ENCODE measurements at regions not wholly inside any gene's neighbourhood (a gene's known extent, or its start where the extent isn't known, plus 50 kb on each side); places are given as distances from the start of the nearest gene placed in this dataset.

DNA sequence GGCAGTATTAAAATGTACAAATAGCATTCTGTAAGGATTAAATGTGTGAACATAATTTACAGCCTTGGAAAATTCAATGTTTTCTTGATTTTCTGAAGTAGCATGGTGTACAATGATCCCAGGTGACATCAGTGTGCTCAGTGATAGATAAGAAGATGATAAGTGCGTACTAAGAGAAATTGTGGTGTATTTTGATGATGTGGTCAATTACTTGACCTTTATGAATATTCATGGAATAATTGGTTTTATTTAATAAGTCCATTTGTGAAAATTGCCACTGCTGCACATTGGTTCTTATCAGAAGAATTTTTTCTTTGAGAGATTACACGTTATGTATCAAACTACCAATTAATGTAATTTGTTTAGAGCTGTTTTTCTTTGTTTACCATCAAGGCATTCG, 128.8 kb downstream of the FOXG1 start (continued):
- TF ChIP-seq GLIS1 (tag by site-specific recombination; IDR thresholded peaks at IDR 0.05) = no peak

DNA sequence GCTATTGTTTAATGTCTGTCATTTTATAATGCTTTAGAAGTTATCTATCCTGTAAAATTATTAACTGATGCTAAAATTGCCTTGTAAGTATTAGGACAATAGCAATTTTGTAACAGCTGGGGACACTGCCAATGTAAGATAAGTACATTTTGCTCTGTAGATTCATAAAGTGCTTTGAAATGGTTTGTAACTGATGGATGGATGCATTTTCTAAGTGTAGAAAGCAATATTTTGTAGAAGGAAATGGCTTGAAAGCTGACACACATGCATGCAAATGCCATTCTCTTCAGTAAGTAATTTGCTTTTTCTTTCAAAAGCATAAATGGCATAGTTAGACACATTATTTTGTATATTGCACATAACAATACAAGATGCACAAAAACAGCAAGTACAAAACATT, 129.8 kb downstream of the FOXG1 start:
- TF ChIP-seq ZNF501 (tag by site-specific recombination; IDR thresholded peaks at IDR 0.05) (no peak), GLIS2 (tag by site-specific recombination; IDR thresholded peaks at IDR 0.05) (no peak), ZNF785 (tag by site-specific recombination; IDR thresholded peaks at IDR 0.05) (no peak)
- TF ChIP-seq, protein P1, sequence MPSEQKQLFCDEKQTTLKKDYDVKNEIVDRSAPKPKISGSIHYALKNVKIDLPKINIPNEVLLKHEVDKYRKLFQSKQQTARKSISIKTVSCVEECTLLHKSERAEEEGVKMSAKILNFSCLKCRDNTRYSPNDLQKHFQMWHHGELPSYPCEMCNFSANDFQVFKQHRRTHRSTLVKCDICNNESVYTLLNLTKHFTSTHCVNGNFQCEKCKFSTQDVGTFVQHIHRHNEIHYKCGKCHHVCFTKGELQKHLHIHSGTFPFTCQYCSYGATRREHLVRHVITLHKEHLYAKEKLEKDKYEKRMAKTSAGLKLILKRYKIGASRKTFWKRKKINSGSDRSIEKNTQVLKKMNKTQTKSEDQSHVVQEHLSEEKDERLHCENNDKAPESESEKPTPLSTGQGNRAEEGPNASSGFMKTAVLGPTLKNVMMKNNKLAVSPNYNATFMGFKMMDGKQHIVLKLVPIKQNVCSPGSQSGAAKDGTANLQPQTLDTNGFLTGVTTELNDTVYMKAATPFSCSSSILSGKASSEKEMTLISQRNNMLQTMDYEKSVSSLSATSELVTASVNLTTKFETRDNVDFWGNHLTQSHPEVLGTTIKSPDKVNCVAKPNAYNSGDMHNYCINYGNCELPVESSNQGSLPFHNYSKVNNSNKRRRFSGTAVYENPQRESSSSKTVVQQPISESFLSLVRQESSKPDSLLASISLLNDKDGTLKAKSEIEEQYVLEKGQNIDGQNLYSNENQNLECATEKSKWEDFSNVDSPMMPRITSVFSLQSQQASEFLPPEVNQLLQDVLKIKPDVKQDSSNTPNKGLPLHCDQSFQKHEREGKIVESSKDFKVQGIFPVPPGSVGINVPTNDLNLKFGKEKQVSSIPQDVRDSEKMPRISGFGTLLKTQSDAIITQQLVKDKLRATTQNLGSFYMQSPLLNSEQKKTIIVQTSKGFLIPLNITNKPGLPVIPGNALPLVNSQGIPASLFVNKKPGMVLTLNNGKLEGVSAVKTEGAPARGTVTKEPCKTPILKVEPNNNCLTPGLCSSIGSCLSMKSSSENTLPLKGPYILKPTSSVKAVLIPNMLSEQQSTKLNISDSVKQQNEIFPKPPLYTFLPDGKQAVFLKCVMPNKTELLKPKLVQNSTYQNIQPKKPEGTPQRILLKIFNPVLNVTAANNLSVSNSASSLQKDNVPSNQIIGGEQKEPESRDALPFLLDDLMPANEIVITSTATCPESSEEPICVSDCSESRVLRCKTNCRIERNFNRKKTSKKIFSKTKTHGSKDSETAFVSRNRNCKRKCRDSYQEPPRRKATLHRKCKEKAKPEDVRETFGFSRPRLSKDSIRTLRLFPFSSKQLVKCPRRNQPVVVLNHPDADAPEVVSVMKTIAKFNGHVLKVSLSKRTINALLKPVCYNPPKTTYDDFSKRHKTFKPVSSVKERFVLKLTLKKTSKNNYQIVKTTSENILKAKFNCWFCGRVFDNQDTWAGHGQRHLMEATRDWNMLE (tag by site-specific recombination; conservative IDR thresholded peaks at IDR 0.05; ENCODE audit: low read depth) = no peak
- CTCF ChIA-PET = no interaction called here
- POLR2A ChIA-PET = no interaction called here
- no peak overlapping the region for H3K27ac ChIP-seq (ENCODE audit: extremely low read depth, low read depth, low read length)
- H3K36me3 ChIP-seq (ENCODE audit: control insufficient read depth in 2 of 2, insufficient read depth in 1 of 2, low read length in 2 of 2) = no peaks in the 10 kb centered on the region
- no peak overlapping the region for H3K4me3 ChIP-seq (ENCODE audit: low read depth, low read length)
- no peaks in the 10 kb centered on the region for H3K9me3 ChIP-seq (ENCODE audit: control insufficient read depth, insufficient read depth, low read depth, low read length)
- no peaks in the 10 kb centered on the region for H3K4me1 ChIP-seq (ENCODE audit: control insufficient read depth, insufficient read depth, low read length)

DNA sequence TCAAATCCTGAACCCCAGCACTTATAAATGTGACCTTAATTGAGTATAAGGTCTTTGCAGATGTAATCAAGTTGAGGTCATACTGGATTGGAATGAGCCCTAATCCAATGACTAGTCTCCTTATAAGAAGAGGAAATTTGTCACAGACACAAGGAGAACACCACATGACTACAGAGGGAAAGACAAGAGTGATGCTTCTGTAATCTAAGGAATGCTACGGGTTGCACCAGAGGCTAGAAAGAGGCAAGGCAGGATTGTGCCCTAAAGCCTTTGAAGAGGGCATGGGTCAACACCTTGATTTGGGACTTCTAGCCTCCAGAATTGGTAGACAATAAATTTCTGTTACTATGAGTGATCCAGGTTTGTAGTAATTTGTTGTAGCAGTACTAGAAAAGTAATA, 135.0 kb downstream of the FOXG1 start:
- no peaks in the 10 kb centered on the region for H3K36me3 ChIP-seq (ENCODE audit: control insufficient read depth in 2 of 2, insufficient read depth in 1 of 2, low read length in 2 of 2)
- no peaks in the 10 kb centered on the region for H3K9me3 ChIP-seq (ENCODE audit: control insufficient read depth, insufficient read depth, low read depth, low read length)
- H3K27ac ChIP-seq (ENCODE audit: extremely low read depth, low read depth, low read length) = no peak overlapping the region
- TF ChIP-seq ZNF560 (tag by site-specific recombination; IDR thresholded peaks at IDR 0.05; ENCODE audit: borderline replicate concordance) (no peak), FEZF1 (tag by site-specific recombination; IDR thresholded peaks at IDR 0.05) (no peak)
- TF ChIP-seq, protein P2, sequence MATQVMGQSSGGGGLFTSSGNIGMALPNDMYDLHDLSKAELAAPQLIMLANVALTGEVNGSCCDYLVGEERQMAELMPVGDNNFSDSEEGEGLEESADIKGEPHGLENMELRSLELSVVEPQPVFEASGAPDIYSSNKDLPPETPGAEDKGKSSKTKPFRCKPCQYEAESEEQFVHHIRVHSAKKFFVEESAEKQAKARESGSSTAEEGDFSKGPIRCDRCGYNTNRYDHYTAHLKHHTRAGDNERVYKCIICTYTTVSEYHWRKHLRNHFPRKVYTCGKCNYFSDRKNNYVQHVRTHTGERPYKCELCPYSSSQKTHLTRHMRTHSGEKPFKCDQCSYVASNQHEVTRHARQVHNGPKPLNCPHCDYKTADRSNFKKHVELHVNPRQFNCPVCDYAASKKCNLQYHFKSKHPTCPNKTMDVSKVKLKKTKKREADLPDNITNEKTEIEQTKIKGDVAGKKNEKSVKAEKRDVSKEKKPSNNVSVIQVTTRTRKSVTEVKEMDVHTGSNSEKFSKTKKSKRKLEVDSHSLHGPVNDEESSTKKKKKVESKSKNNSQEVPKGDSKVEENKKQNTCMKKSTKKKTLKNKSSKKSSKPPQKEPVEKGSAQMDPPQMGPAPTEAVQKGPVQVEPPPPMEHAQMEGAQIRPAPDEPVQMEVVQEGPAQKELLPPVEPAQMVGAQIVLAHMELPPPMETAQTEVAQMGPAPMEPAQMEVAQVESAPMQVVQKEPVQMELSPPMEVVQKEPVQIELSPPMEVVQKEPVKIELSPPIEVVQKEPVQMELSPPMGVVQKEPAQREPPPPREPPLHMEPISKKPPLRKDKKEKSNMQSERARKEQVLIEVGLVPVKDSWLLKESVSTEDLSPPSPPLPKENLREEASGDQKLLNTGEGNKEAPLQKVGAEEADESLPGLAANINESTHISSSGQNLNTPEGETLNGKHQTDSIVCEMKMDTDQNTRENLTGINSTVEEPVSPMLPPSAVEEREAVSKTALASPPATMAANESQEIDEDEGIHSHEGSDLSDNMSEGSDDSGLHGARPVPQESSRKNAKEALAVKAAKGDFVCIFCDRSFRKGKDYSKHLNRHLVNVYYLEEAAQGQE (tag by site-specific recombination; IDR thresholded peaks at IDR 0.05) = no peak
- H3K4me3 ChIP-seq (ENCODE audit: low read depth, low read length) = no peak overlapping the region
- POLR2A ChIA-PET = no interaction called here
- H3K4me1 ChIP-seq (ENCODE audit: control insufficient read depth, insufficient read depth, low read length) = no peaks in the 10 kb centered on the region
- CTCF ChIA-PET = no interaction called here

DNA sequence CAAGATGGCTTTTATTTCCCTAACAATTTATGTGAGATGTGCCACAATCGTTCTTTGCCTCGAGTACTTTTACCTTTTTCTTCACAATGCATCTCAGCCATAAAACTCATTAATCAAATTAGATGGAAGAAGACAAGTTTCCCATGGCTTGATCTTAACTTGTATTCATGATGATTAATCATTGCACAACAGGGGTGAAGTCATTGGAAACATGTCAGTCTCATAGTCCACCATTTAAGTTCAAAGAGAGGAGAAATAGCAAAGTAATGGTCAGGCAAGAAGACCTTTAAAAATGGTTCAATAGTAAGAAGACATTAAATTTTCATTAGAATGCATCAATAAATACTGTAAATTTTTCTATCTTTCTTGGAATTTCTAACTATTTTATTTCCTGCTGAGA, 136.3 kb downstream of the FOXG1 start:
- Histone ChIP-seq H3K36me3 (ENCODE audit: control insufficient read depth in 2 of 2, insufficient read depth in 1 of 2, low read length in 2 of 2) (no peaks in the 10 kb centered on the region), H3K4me1 (ENCODE audit: control insufficient read depth, insufficient read depth, low read length) (no peaks in the 10 kb centered on the region), H3K27ac (ENCODE audit: extremely low read depth, low read depth, low read length) (no peak overlapping the region), H3K9me3 (ENCODE audit: control insufficient read depth, insufficient read depth, low read depth, low read length) (no peaks in the 10 kb centered on the region), H3K4me3 (ENCODE audit: low read depth, low read length) (no peak overlapping the region)
- ChIA-PET POLR2A (no interaction called here), CTCF (no interaction called here)
- TF ChIP-seq ZNF571 (tag by site-specific recombination; IDR thresholded peaks at IDR 0.05) = no peak
- TF ChIP-seq, protein P3, sequence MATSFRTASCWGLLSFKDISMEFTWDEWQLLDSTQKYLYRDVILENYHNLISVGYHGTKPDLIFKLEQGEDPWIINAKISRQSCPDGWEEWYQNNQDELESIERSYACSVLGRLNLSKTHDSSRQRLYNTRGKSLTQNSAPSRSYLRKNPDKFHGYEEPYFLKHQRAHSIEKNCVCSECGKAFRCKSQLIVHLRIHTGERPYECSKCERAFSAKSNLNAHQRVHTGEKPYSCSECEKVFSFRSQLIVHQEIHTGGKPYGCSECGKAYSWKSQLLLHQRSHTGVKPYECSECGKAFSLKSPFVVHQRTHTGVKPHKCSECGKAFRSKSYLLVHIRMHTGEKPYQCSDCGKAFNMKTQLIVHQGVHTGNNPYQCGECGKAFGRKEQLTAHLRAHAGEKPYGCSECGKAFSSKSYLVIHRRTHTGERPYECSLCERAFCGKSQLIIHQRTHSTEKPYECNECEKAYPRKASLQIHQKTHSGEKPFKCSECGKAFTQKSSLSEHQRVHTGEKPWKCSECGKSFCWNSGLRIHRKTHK (tag by site-specific recombination; IDR thresholded peaks at IDR 0.05) = no peak
- no peak for TF ChIP-seq ZNF184 (tag by site-specific recombination; IDR thresholded peaks at IDR 0.05)
- no peak for TF ChIP-seq ZNF560 (tag by site-specific recombination; IDR thresholded peaks at IDR 0.05; ENCODE audit: borderline replicate concordance)
